ENCODE measurements at regions not wholly inside any gene's neighbourhood (a gene's known extent, or its start where the extent isn't known, plus 50 kb on each side); places are given as distances from the start of the nearest gene placed in this dataset.

- WGBS, 3 donors = 25 to 38% (median 31%) methylated on average over 10 of the region's 10 CpGs
- DNase-seq (peak; percentile 48 to 76), FAIRE-seq (no peak)
- Histone ChIP-seq H3K27me3 (ENCODE audit: control insufficient read depth in 3 of 3, insufficient read depth in 3 of 3, low read length in 3 of 3) (no peaks in the 10 kb centered on the region), H3K27ac (ENCODE audit: low read depth in 1 of 3, low read length in 2 of 3) (peak overlapping the region; percentile 27 to 85 (median 42)), H3K9me3 (ENCODE audit: control insufficient read depth in 2 of 2, insufficient read depth in 1 of 2, low read depth in 1 of 2, low read length in 1 of 2) (no peaks in the 10 kb centered on the region), H3K4me1 (ENCODE audit: control insufficient read depth in 3 of 3, insufficient read depth in 2 of 3, low read depth in 1 of 3, low read length in 2 of 3) (peaks cover 3 to 14% (median 4%) of the 10 kb centered on the region in 3 donors), H3K36me3 (ENCODE audit: control insufficient read depth in 3 of 3, insufficient read depth in 2 of 3, low read depth in 1 of 3, low read length in 3 of 3) (no peaks in the 10 kb centered on the region), H3K4me3 (ENCODE audit: low read depth in 1 of 3, low read length in 3 of 3) (peak overlapping the region in 1 of 3 donors; percentile 10)
Measured at GRCh38 chr12:46523863-46524770, 151.5 kb upstream of the SLC38A2 start.

GRCh38 chr12:46523446-46523845 lies 150.9 kb upstream of the SLC38A2 start:
- Histone ChIP-seq H3K27me3 (ENCODE audit: control insufficient read depth in 3 of 3, insufficient read depth in 3 of 3, low read length in 3 of 3) (no peaks in the 10 kb centered on the region), H3K4me1 (ENCODE audit: control insufficient read depth in 3 of 3, insufficient read depth in 2 of 3, low read depth in 1 of 3, low read length in 2 of 3) (peaks cover 3 to 14% (median 4%) of the 10 kb centered on the region in 3 donors), H3K36me3 (ENCODE audit: control insufficient read depth in 3 of 3, insufficient read depth in 2 of 3, low read depth in 1 of 3, low read length in 3 of 3) (no peaks in the 10 kb centered on the region), H3K27ac (ENCODE audit: low read depth in 1 of 3, low read length in 2 of 3) (peak overlapping the region; percentile 20 to 42 (median 27)), H3K4me3 (ENCODE audit: low read depth in 1 of 3, low read length in 3 of 3) (peak overlapping the region in 1 of 3 donors; percentile 10), H3K9me3 (ENCODE audit: control insufficient read depth in 2 of 2, insufficient read depth in 1 of 2, low read depth in 1 of 2, low read length in 1 of 2) (no peaks in the 10 kb centered on the region)
- 66 to 74% (median 74%) methylated on average over 2 of the region's 2 CpGs for WGBS, 3 donors
- FAIRE-seq (no peak), DNase-seq (no peak)

GRCh38 chr12:46522071-46522470 lies 149.5 kb upstream of the SLC38A2 start:
- WGBS, 3 donors = 67 to 83% (median 76%) methylated on average over 1 of the region's 1 CpG
- H3K4me3 ChIP-seq (ENCODE audit: low read depth in 1 of 3, low read length in 3 of 3) = no peak overlapping the region
- H3K36me3 ChIP-seq (ENCODE audit: control insufficient read depth in 3 of 3, insufficient read depth in 2 of 3, low read depth in 1 of 3, low read length in 3 of 3) = no peaks in the 10 kb centered on the region
- no peaks in the 10 kb centered on the region for H3K9me3 ChIP-seq (ENCODE audit: control insufficient read depth in 2 of 2, insufficient read depth in 1 of 2, low read depth in 1 of 2, low read length in 1 of 2)
- no peak overlapping the region for H3K27ac ChIP-seq (ENCODE audit: low read depth in 1 of 3, low read length in 2 of 3)
- FAIRE-seq (no peak), DNase-seq (no peak)
- H3K4me1 ChIP-seq (ENCODE audit: control insufficient read depth in 3 of 3, insufficient read depth in 2 of 3, low read depth in 1 of 3, low read length in 2 of 3) = peaks cover 4 to 14% (median 10%) of the 10 kb centered on the region in 3 donors
- H3K27me3 ChIP-seq (ENCODE audit: control insufficient read depth in 3 of 3, insufficient read depth in 3 of 3, low read length in 3 of 3) = no peaks in the 10 kb centered on the region

GRCh38 chr12:46521145-46521544 lies 148.6 kb upstream of the SLC38A2 start:
- FAIRE-seq (no peak), DNase-seq (no peak)
- Histone ChIP-seq H3K9me3 (ENCODE audit: control insufficient read depth in 2 of 2, insufficient read depth in 1 of 2, low read depth in 1 of 2, low read length in 1 of 2) (no peaks in the 10 kb centered on the region), H3K4me3 (ENCODE audit: low read depth in 1 of 3, low read length in 3 of 3) (no peak overlapping the region), H3K36me3 (ENCODE audit: control insufficient read depth in 3 of 3, insufficient read depth in 2 of 3, low read depth in 1 of 3, low read length in 3 of 3) (no peaks in the 10 kb centered on the region), H3K27me3 (ENCODE audit: control insufficient read depth in 3 of 3, insufficient read depth in 3 of 3, low read length in 3 of 3) (no peaks in the 10 kb centered on the region), H3K27ac (ENCODE audit: low read depth in 1 of 3, low read length in 2 of 3) (peak overlapping the region in 1 of 3 donors; percentile 41), H3K4me1 (ENCODE audit: control insufficient read depth in 3 of 3, insufficient read depth in 2 of 3, low read depth in 1 of 3, low read length in 2 of 3) (peaks cover 4 to 14% (median 10%) of the 10 kb centered on the region in 3 donors)
- WGBS, 3 donors = 82 to 85% (median 84%) methylated on average over 2 of the region's 2 CpGs

- peaks cover 4 to 10% (median 10%) of the 10 kb centered on the region in 3 donors for H3K4me1 ChIP-seq (ENCODE audit: control insufficient read depth in 3 of 3, insufficient read depth in 2 of 3, low read depth in 1 of 3, low read length in 2 of 3)
- WGBS, 3 donors = 96 to 100% (median 97%) methylated on average over 1 of the region's 1 CpG
- FAIRE-seq = no peak
- no peaks in the 10 kb centered on the region for H3K9me3 ChIP-seq (ENCODE audit: control insufficient read depth in 2 of 2, insufficient read depth in 1 of 2, low read depth in 1 of 2, low read length in 1 of 2)
- no peak overlapping the region for H3K4me3 ChIP-seq (ENCODE audit: low read depth in 1 of 3, low read length in 3 of 3)
- H3K36me3 ChIP-seq (ENCODE audit: control insufficient read depth in 3 of 3, insufficient read depth in 2 of 3, low read depth in 1 of 3, low read length in 3 of 3) = no peaks in the 10 kb centered on the region
- H3K27ac ChIP-seq (ENCODE audit: low read depth in 1 of 3, low read length in 2 of 3) = peak overlapping the region in 1 of 3 donors; percentile 74
- DNase-seq = no peak
- H3K27me3 ChIP-seq (ENCODE audit: control insufficient read depth in 3 of 3, insufficient read depth in 3 of 3, low read length in 3 of 3) = no peaks in the 10 kb centered on the region
Measured at GRCh38 chr12:46519407-46519806, 146.8 kb upstream of the SLC38A2 start.

- Histone ChIP-seq H3K27ac (ENCODE audit: low read depth in 1 of 3, low read length in 2 of 3) (peak overlapping the region in 1 of 3 donors; percentile 79), H3K27me3 (ENCODE audit: control insufficient read depth in 3 of 3, insufficient read depth in 3 of 3, low read length in 3 of 3) (no peaks in the 10 kb centered on the region), H3K4me1 (ENCODE audit: control insufficient read depth in 3 of 3, insufficient read depth in 2 of 3, low read depth in 1 of 3, low read length in 2 of 3) (peaks cover 4 to 10% (median 5%) of the 10 kb centered on the region in 3 donors), H3K36me3 (ENCODE audit: control insufficient read depth in 3 of 3, insufficient read depth in 2 of 3, low read depth in 1 of 3, low read length in 3 of 3) (no peaks in the 10 kb centered on the region), H3K4me3 (ENCODE audit: low read depth in 1 of 3, low read length in 3 of 3) (no peak overlapping the region), H3K9me3 (ENCODE audit: control insufficient read depth in 2 of 2, insufficient read depth in 1 of 2, low read depth in 1 of 2, low read length in 1 of 2) (no peaks in the 10 kb centered on the region)
- no peak for DNase-seq
- 72 to 92% (median 84%) methylated on average over 3 of the region's 3 CpGs for WGBS, 3 donors
- FAIRE-seq = no peak
Measured at GRCh38 chr12:46518729-46519128, 146.2 kb upstream of the SLC38A2 start.

GRCh38 chr12:46518169-46518568 lies 145.6 kb upstream of the SLC38A2 start:
- peak overlapping the region in 1 of 3 donors; percentile 79 for H3K27ac ChIP-seq (ENCODE audit: low read depth in 1 of 3, low read length in 2 of 3)
- no peak overlapping the region for H3K4me3 ChIP-seq (ENCODE audit: low read depth in 1 of 3, low read length in 3 of 3)
- peaks cover 0 to 10% (median 2%) of the 10 kb centered on the region in 3 donors for H3K4me1 ChIP-seq (ENCODE audit: control insufficient read depth in 3 of 3, insufficient read depth in 2 of 3, low read depth in 1 of 3, low read length in 2 of 3)
- DNase-seq = no peak
- no peaks in the 10 kb centered on the region for H3K36me3 ChIP-seq (ENCODE audit: control insufficient read depth in 3 of 3, insufficient read depth in 2 of 3, low read depth in 1 of 3, low read length in 3 of 3)
- no peaks in the 10 kb centered on the region for H3K9me3 ChIP-seq (ENCODE audit: control insufficient read depth in 2 of 2, insufficient read depth in 1 of 2, low read depth in 1 of 2, low read length in 1 of 2)
- no peak for FAIRE-seq
- H3K27me3 ChIP-seq (ENCODE audit: control insufficient read depth in 3 of 3, insufficient read depth in 3 of 3, low read length in 3 of 3) = no peaks in the 10 kb centered on the region

GRCh38 chr12:46517579-46517962 lies 145.0 kb upstream of the SLC38A2 start:
- Histone ChIP-seq H3K27me3 (ENCODE audit: control insufficient read depth in 3 of 3, insufficient read depth in 3 of 3, low read length in 3 of 3) (no peaks in the 10 kb centered on the region), H3K9me3 (ENCODE audit: control insufficient read depth in 2 of 2, insufficient read depth in 1 of 2, low read depth in 1 of 2, low read length in 1 of 2) (no peaks in the 10 kb centered on the region), H3K36me3 (ENCODE audit: control insufficient read depth in 3 of 3, insufficient read depth in 2 of 3, low read depth in 1 of 3, low read length in 3 of 3) (no peaks in the 10 kb centered on the region), H3K4me3 (ENCODE audit: low read depth in 1 of 3, low read length in 3 of 3) (no peak overlapping the region), H3K27ac (ENCODE audit: low read depth in 1 of 3, low read length in 2 of 3) (peak overlapping the region in 1 of 3 donors; percentile 16), H3K4me1 (ENCODE audit: control insufficient read depth in 3 of 3, insufficient read depth in 2 of 3, low read depth in 1 of 3, low read length in 2 of 3) (peaks cover 0 to 10% (median 2%) of the 10 kb centered on the region in 3 donors)
- FAIRE-seq (no peak), DNase-seq (no peak)
- WGBS, 3 donors = 80 to 94% (median 83%) methylated on average over 1 of the region's 1 CpG
